IMR-90 (cell line): ENCODE measurements at regions not wholly inside any gene's neighbourhood (a gene's known extent, or its start where the extent isn't known, plus 50 kb on each side); places are given as distances from the start of the nearest gene placed in this dataset.

Experiments
- ATAC-seq: fragments of 200-7000 bp; cut with Tn5 transposase; 2 replicates; pipeline ENCODE4 v1.9.1; 2020; ENCODE audit warnings: low read depth, mild to moderate bottlenecking, moderate library complexity
- BruUV-seq: library from RNA; stranded (reverse); fragments of 400-500 nt; replicated peaks from 2 replicates; lab custom pipeline; 2021; lab: Mats Ljungman, UMichigan
- CTCF ChIA-PET: fragments of 300-600 bp; formaldehyde crosslinking; extraction: SDS; loops from one replicate; lab custom pipeline; 2021; ENCODE audit warnings: antibody characterized with exemption; lab: Yijun Ruan, JAX
- POLR2A ChIA-PET: fragments of 300-600 bp; sonication (Branson Sonifier 250); formaldehyde crosslinking; loops from one replicate; lab custom pipeline; 2022; ENCODE audit warnings: antibody characterized with exemption; ENCODE audit not compliant: unreplicated experiment; lab: Charles Lee
- DNase-seq: peaks from one replicate; pipeline ENCODE4 v3.0.0; 2013
- H2AFZ ChIP-seq: replicated peaks from 2 replicates; pipeline ENCODE3; 2013; ENCODE audit warnings: low read length, mild to moderate bottlenecking; ENCODE audit not compliant: poor library complexity
- H2AK5ac ChIP-seq: 2 replicates; pipeline ENCODE4 v1.6.1; 2013; ENCODE audit warnings: low read depth, low read length, inconsistent platforms
- H2AK9ac ChIP-seq: replicated peaks from 2 replicates; pipeline ENCODE3; 2013; ENCODE audit warnings: mild to moderate bottlenecking, low read depth, low read length, moderate library complexity; ENCODE audit not compliant: poor library complexity
- H2BK120ac ChIP-seq: 2 replicates; pipeline ENCODE4 v1.6.1; 2013; ENCODE audit warnings: low read depth, low read length, inconsistent platforms
- H2BK15ac ChIP-seq: 3 replicates; pipeline ENCODE4 v1.6.1; 2013; ENCODE audit warnings: low read depth, low read length, inconsistent platforms
- H2BK20ac ChIP-seq: 2 replicates; pipeline ENCODE4 v1.6.1; 2013; ENCODE audit warnings: low read depth, mild to moderate bottlenecking, inconsistent platforms, low read length, moderate library complexity
- H2BK5ac ChIP-seq: 2 replicates; pipeline ENCODE4 v1.6.1; 2013; ENCODE audit warnings: mild to moderate bottlenecking, low read depth, low read length, inconsistent platforms; ENCODE audit not compliant: poor library complexity, severe bottlenecking
- H3K14ac ChIP-seq: replicated peaks from 2 replicates; pipeline ENCODE4 v1.6.1; 2013; ENCODE audit warnings: low read depth, low read length, inconsistent platforms
- H3K18ac ChIP-seq: 2 replicates; pipeline ENCODE4 v1.6.1; 2013; ENCODE audit warnings: low read depth, low read length, control low read depth
- H3K23ac ChIP-seq: 2 replicates; pipeline ENCODE4 v1.6.1; 2013; ENCODE audit warnings: low read depth, low read length, inconsistent platforms
- H3K27ac ChIP-seq: 2 replicates; pipeline ENCODE4 v1.5.1; 2013; ENCODE audit warnings: mild to moderate bottlenecking, control low read depth, low read length; ENCODE audit not compliant: insufficient read depth
- H3K27me3 ChIP-seq: 2 replicates; pipeline ENCODE4 v1.6.1; 2013; ENCODE audit warnings: low read length; ENCODE audit not compliant: control insufficient read depth, insufficient read depth
- H3K36me3 ChIP-seq: 2 replicates; pipeline ENCODE4 v1.6.1; 2013; ENCODE audit warnings: low read length, mixed read lengths; ENCODE audit not compliant: control insufficient read depth, insufficient read depth
- H3K4ac ChIP-seq: 2 replicates; pipeline ENCODE4 v1.6.1; 2013; ENCODE audit warnings: low read depth, low read length, inconsistent platforms
- H3K4me1 ChIP-seq: 2 replicates; pipeline ENCODE4 v1.6.1; 2013; ENCODE audit warnings: low read length, mixed read lengths; ENCODE audit not compliant: control insufficient read depth, insufficient read depth
- H3K4me2 ChIP-seq: 2 replicates; pipeline ENCODE4 v1.6.1; 2013; ENCODE audit warnings: low read depth, mild to moderate bottlenecking, control low read depth, low read length, moderate library complexity
- H3K4me3 ChIP-seq: 2 replicates; pipeline ENCODE4 v1.5.1; 2013; ENCODE audit warnings: low read depth, mild to moderate bottlenecking, control low read depth, low read length, moderate library complexity; ENCODE audit not compliant: insufficient read depth
- H3K56ac ChIP-seq: 2 replicates; pipeline ENCODE4 v1.6.1; 2013; ENCODE audit warnings: low read length, inconsistent platforms; ENCODE audit not compliant: insufficient read depth; ENCODE audit errors: extremely low read depth
- H3K79me1 ChIP-seq, 2 experiments: 2 replicates each; pipeline ENCODE4 v1.6.1; 2013; ENCODE audit warnings: low read length in 2 of 2, inconsistent platforms in 1 of 2, low read depth in 1 of 2
- H3K9ac ChIP-seq: 2 replicates; pipeline ENCODE4 v1.6.1; 2013; ENCODE audit warnings: low read depth, low read length, control low read depth
- H3K9me1 ChIP-seq: 2 replicates; pipeline ENCODE4 v1.6.1; 2013; ENCODE audit warnings: low read length, inconsistent platforms; ENCODE audit not compliant: insufficient read depth
- H3K9me3 ChIP-seq: 2 replicates; pipeline ENCODE4 v1.6.1; 2013; ENCODE audit warnings: low read length; ENCODE audit not compliant: control insufficient read depth, insufficient read depth
- H4K20me1 ChIP-seq: 2 replicates; pipeline ENCODE4 v1.6.1; 2013; ENCODE audit warnings: low read length, inconsistent platforms; ENCODE audit not compliant: insufficient read depth
- H4K5ac ChIP-seq: 2 replicates; pipeline ENCODE4 v1.6.1; 2013; ENCODE audit warnings: mild to moderate bottlenecking, low read depth, low read length, control low read depth
- H4K8ac ChIP-seq, 2 experiments: 2 replicates each; pipeline ENCODE4 v1.6.1; 2013; ENCODE audit warnings: low read depth in 2 of 2, low read length in 2 of 2, control low read depth in 1 of 2, inconsistent platforms in 1 of 2
- H4K91ac ChIP-seq: 2 replicates; pipeline ENCODE4 v1.6.1; 2013; ENCODE audit warnings: low read depth, low read length, inconsistent platforms; ENCODE audit not compliant: insufficient read depth
- MAFK ChIP-seq: IDR thresholded peaks from 2 replicates; pipeline ENCODE4 v1.6.1; 2012; ENCODE audit warnings: low read depth, low read length, improper control_type of control experiment
- MAZ ChIP-seq: IDR thresholded peaks from 2 replicates; pipeline ENCODE4 v1.6.1; 2012; ENCODE audit warnings: low read depth, mild to moderate bottlenecking, low read length, improper control_type of control experiment, moderate library complexity, borderline replicate concordance
- RAD21 ChIP-seq: IDR thresholded peaks from 2 replicates; pipeline ENCODE4 v1.6.1; 2012; ENCODE audit warnings: low read length, improper control_type of control experiment
- RFX5 ChIP-seq: IDR thresholded peaks from 2 replicates; pipeline ENCODE4 v1.8.0; 2012; ENCODE audit warnings: low read depth, mild to moderate bottlenecking, low read length, moderate library complexity
- WGBS, 2 experiments: methylation state at CpG; one replicate each; pipeline versions ENCODE4 v1.1.5 to v1.1.7; 2013; ENCODE audit warnings: missing lambda C conversion rate in 2 of 2; ENCODE audit not compliant: insufficient read length in 1 of 2; ENCODE audit errors: extremely low coverage in 2 of 2; 5-methylcytosine and 5-hydroxymethylcytosine counted together
- dilution Hi-C: fragments of 300-500 bp; cut with HindIII; formaldehyde crosslinking; loops from one replicate; pipeline ENCODE4 v1.14.3; 2018; ENCODE audit warnings: low sequenced_read_pairs; ENCODE audit not compliant: unreplicated experiment
- in situ Hi-C: fragments of 300-500 bp; cut with MboI; formaldehyde crosslinking; loops from 3 replicates; pipeline ENCODE4 v1.14.3; 2019; ENCODE audit warnings: low sequenced_read_pairs, inconsistent platforms, mixed read lengths
- intact Hi-C: fragments of 100-400 bp; cut with micrococcal nuclease; formaldehyde crosslinking; loops from 2 replicates; pipeline ENCODE4 v1.10.0; 2022

- H4K5ac ChIP-seq = no peak overlapping the region
- H3K9ac ChIP-seq = no peak overlapping the region
- dilution Hi-C loops = no loop called here
- H4K20me1 ChIP-seq = no peaks in the 10 kb centered on the region
- no peak overlapping the region for H4K8ac ChIP-seq
- no peak overlapping the region for H3K14ac ChIP-seq
- no peak overlapping the region for H2AK9ac ChIP-seq
- DNase-seq (no peak), ATAC-seq (no peak)
- intact Hi-C loops = no loop called here
- H3K27ac ChIP-seq = no peak overlapping the region
- H2BK20ac ChIP-seq = no peak overlapping the region
- H2AFZ ChIP-seq = no peak overlapping the region
- in situ Hi-C loops = no loop called here
- H3K27me3 ChIP-seq = no peaks in the 10 kb centered on the region
- no peaks in the 10 kb centered on the region for H3K36me3 ChIP-seq
- H3K18ac ChIP-seq = no peak overlapping the region
- no peaks in the 10 kb centered on the region for H3K9me1 ChIP-seq
- BruUV-seq = no TSS peak
- H3K4ac ChIP-seq = no peak overlapping the region
- WGBS, 2 experiments = 40% methylated on average over 1 of the region's 3 CpGs; no CpG with 5 or more reads in 1 of the 2 experiments
- TF ChIP-seq MAZ (no peak), RFX5 (no peak), RAD21 (no peak), MAFK (peak; percentile 40; the same call in 1 of the 2 replicates)
- no peaks in the 10 kb centered on the region for H3K4me1 ChIP-seq
- H3K4me3 ChIP-seq = no peak overlapping the region
- ChIA-PET CTCF (no interaction called here), POLR2A (no interaction called here)
- H2BK5ac ChIP-seq = no peak overlapping the region
- no peak overlapping the region for H3K4me2 ChIP-seq
- no peak overlapping the region for H4K91ac ChIP-seq
- no peak overlapping the region for H3K56ac ChIP-seq
- no peaks in the 10 kb centered on the region for H3K79me1 ChIP-seq
- H2BK120ac ChIP-seq = no peak overlapping the region
- no peak overlapping the region for H2BK15ac ChIP-seq
- peaks cover 9% of the 10 kb centered on the region; the same call in 1 of the 2 replicates for H3K9me3 ChIP-seq
- no peak overlapping the region for H3K23ac ChIP-seq
- H2AK5ac ChIP-seq = no peak overlapping the region
Observed at GRCh38 chr3:5750874-5751640, 563.5 kb downstream of the EDEM1 start.
